ENCODE measurements at regions not wholly inside any gene's neighbourhood (a gene's known extent, or its start where the extent isn't known, plus 50 kb on each side); places are given as distances from the start of the nearest gene placed in this dataset.

DNA sequence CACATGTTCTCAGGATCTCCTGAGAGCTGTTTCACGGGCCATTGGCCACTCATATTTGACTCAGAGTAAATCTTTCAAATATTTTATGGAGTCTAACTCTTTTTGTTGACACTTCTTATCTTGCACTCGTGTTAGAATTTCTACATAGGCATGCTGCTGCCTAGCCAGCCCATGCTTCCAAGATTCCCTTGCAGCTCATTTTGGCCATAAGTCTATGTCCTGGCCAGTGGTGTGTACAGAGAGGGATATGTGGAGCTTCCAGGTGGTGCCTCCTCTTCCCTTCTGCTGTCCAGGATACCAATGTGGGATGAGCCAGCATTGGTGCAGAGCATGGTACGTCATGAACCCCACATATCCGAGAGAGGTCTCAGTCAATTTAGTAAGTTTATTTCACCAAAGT, 522.6 kb downstream of the QKI start:
- no TSS peak for BruUV-seq (replicated peaks)
- H3K4me1 Mint-ChIP-seq (ENCODE audit: low read depth, unreplicated experiment), result peaks cover 8% of the 10 kb centered on the region
- TF ChIP-seq, protein P1, sequence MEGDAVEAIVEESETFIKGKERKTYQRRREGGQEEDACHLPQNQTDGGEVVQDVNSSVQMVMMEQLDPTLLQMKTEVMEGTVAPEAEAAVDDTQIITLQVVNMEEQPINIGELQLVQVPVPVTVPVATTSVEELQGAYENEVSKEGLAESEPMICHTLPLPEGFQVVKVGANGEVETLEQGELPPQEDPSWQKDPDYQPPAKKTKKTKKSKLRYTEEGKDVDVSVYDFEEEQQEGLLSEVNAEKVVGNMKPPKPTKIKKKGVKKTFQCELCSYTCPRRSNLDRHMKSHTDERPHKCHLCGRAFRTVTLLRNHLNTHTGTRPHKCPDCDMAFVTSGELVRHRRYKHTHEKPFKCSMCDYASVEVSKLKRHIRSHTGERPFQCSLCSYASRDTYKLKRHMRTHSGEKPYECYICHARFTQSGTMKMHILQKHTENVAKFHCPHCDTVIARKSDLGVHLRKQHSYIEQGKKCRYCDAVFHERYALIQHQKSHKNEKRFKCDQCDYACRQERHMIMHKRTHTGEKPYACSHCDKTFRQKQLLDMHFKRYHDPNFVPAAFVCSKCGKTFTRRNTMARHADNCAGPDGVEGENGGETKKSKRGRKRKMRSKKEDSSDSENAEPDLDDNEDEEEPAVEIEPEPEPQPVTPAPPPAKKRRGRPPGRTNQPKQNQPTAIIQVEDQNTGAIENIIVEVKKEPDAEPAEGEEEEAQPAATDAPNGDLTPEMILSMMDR (IDR thresholded peaks at IDR 0.05; ENCODE audit: unreplicated experiment), result no peak
- H3K36me3 Mint-ChIP-seq (ENCODE audit: insufficient read depth, unreplicated experiment), result no peaks in the 10 kb centered on the region
- H3K4me3 Mint-ChIP-seq (ENCODE audit: low read depth, unreplicated experiment), result no peak overlapping the region
- CTCF ChIA-PET, result no interaction called here
- intact Hi-C loops (cut with micrococcal nuclease; ENCODE audit: unreplicated experiment), result no loop called here
- H3K27ac Mint-ChIP-seq (ENCODE audit: unreplicated experiment), result no peak overlapping the region
- H3K9me3 Mint-ChIP-seq (ENCODE audit: low read depth, unreplicated experiment), result peaks cover 6% of the 10 kb centered on the region
- H3K27me3 Mint-ChIP-seq (ENCODE audit: unreplicated experiment), result peaks cover 35% of the 10 kb centered on the region
- no peak for DNase-seq

DNA sequence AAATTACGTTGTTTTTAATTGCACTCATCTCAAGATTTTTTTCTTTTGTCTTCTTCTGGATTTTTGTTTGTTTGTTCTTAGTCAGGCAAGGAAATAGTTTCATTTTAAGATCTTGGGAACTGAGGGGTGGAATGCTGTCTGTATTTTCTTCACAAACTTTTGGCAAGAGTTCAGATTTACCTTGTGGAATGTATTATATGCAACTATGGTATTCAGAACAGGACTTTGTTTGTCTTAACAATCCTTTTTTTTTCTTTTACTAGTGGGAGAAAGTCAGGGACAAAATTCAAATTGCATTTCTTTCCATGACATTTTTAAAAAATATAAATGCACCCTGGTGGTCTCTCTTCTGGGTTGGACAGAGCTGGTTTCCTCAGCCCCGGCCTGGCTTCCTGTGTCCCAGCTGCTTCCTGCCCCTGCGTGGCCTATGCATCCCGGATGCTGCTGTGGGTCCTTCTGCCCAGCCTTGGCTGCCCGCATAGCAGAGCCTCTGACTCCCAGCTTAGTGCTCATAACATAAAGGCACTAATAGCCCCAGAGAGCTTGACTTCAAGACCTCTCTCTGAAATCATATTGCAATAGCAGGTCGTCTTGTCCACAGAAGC, 520.7 kb downstream of the QKI start:
- CTCF ChIA-PET, result no interaction called here
- Mint-ChIP-seq H3K27ac (ENCODE audit: unreplicated experiment) (no peak overlapping the region), H3K27me3 (ENCODE audit: unreplicated experiment) (peaks cover 34% of the 10 kb centered on the region), H3K4me3 (ENCODE audit: low read depth, unreplicated experiment) (no peak overlapping the region), H3K4me1 (ENCODE audit: low read depth, unreplicated experiment) (peaks cover 8% of the 10 kb centered on the region), H3K36me3 (ENCODE audit: insufficient read depth, unreplicated experiment) (no peaks in the 10 kb centered on the region), H3K9me3 (ENCODE audit: low read depth, unreplicated experiment) (peaks cover 6% of the 10 kb centered on the region)
- intact Hi-C loops (cut with micrococcal nuclease; ENCODE audit: unreplicated experiment), result no loop called here
- TF ChIP-seq, protein P1 (IDR thresholded peaks at IDR 0.05; ENCODE audit: unreplicated experiment), result no peak
- BruUV-seq (replicated peaks), result no TSS peak
- no peak for DNase-seq

DNA sequence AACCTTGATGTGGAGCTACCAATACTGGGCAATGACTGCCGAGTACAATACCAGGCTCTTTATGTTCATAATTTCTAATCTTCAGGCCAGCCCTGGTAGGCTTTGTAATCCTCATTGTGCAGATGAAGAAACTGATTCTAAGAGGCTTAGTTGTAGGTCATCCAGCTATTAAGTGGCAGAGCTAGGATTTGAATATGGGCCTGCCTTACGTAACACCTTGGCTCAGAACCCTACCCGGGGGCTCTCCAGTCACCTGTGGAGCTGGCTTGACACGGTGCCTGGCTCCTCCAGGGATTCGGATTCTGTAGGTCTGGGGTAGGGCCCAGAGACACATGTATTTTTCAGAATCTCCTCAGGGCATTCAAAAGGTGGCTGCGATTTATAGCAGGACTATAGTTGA, 515.5 kb downstream of the QKI start:
- intact Hi-C loops (cut with micrococcal nuclease; ENCODE audit: unreplicated experiment), result no loop called here
- H3K9me3 Mint-ChIP-seq (ENCODE audit: low read depth, unreplicated experiment), result no peaks in the 10 kb centered on the region
- H3K36me3 Mint-ChIP-seq (ENCODE audit: insufficient read depth, unreplicated experiment), result no peaks in the 10 kb centered on the region
- H3K27me3 Mint-ChIP-seq (ENCODE audit: unreplicated experiment), result peaks cover 26% of the 10 kb centered on the region
- no peak for DNase-seq
- peaks cover 8% of the 10 kb centered on the region for H3K4me1 Mint-ChIP-seq (ENCODE audit: low read depth, unreplicated experiment)
- TF ChIP-seq, protein P1 (IDR thresholded peaks at IDR 0.05; ENCODE audit: unreplicated experiment), result no peak
- no peak overlapping the region for H3K4me3 Mint-ChIP-seq (ENCODE audit: low read depth, unreplicated experiment)
- no TSS peak for BruUV-seq (replicated peaks)
- CTCF ChIA-PET, result interaction anchor here (0.6 kb wide), 2 partner anchors 484 to 497 kb away, joined by 3 to 5 read pairs; no protein-coding TSS in a partner anchor
- no peak overlapping the region for H3K27ac Mint-ChIP-seq (ENCODE audit: unreplicated experiment)

DNA sequence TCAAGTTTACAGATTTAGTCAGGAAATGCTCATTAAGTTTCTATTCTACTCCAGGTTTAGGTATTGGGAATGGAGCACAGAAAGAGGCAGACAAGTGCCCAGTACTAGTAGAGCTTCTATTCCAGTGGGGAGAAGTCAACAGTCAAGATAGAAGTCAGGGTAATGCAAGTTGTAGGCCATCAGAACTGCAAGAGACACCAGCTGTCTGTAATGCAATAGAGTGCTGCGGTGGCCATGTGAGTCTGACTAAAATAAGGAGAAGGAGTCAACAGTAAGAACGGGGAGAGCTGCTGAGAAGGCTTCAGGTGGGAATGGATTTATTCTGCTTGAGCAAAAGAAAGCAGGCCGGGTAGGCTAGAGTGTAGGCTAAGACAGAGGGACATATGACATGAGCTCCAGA, 515.0 kb downstream of the QKI start:
- Mint-ChIP-seq H3K9me3 (ENCODE audit: low read depth, unreplicated experiment) (no peaks in the 10 kb centered on the region), H3K4me3 (ENCODE audit: low read depth, unreplicated experiment) (no peak overlapping the region), H3K4me1 (ENCODE audit: low read depth, unreplicated experiment) (peaks cover 4% of the 10 kb centered on the region), H3K27ac (ENCODE audit: unreplicated experiment) (no peak overlapping the region), H3K36me3 (ENCODE audit: insufficient read depth, unreplicated experiment) (no peaks in the 10 kb centered on the region), H3K27me3 (ENCODE audit: unreplicated experiment) (peaks cover 26% of the 10 kb centered on the region)
- TF ChIP-seq, protein P1 (IDR thresholded peaks at IDR 0.05; ENCODE audit: unreplicated experiment), result no peak
- intact Hi-C loops (cut with micrococcal nuclease; ENCODE audit: unreplicated experiment), result no loop called here
- CTCF ChIA-PET, result interaction anchor here (0.6 kb wide), 2 partner anchors 484 to 496 kb away, joined by 3 to 5 read pairs; no protein-coding TSS in a partner anchor
- no peak for DNase-seq
- no TSS peak for BruUV-seq (replicated peaks)
